AG10803 (cell line): ENCODE measurements at regions not wholly inside any gene's neighbourhood (a gene's known extent, or its start where the extent isn't known, plus 50 kb on each side); places are given as distances from the start of the nearest gene placed in this dataset.

Experiments used
- DNase-seq: peaks from one replicate; pipeline ENCODE4 v3.0.0; 2010; ENCODE audit warnings: low read depth
- H3K4me3 ChIP-seq: 2 replicates; pipeline ENCODE4 v1.5.1; 2011; ENCODE audit warnings: mild to moderate bottlenecking, low read length, control low read depth
- CTCF ChIP-seq: conservative IDR thresholded peaks from 2 replicates; pipeline ENCODE4 v1.5.1; 2011; ENCODE audit warnings: mild to moderate bottlenecking, low read length, control low read depth, inconsistent platforms

DNA sequence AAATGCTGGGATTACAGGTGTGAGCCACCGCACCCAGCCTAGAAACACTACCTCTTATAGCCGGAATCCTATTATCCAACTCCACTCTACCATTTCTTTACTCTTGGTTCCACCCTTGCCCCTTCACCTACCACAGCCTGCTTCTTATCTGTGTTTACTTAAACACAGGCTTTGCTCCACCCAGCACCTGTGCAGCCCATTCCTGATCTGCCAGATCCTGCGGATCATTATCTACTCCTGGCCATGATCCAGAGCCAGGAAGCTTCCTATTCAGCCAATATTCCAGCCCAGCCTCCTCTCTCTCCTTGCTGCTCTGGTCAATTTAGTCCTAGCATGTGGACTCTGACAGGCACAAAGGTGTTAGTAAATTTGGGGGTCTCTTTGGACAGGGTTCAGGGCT, 98.8 kb upstream of the MED13 start:
- TF ChIP-seq CTCF = no peak
- DNase-seq = no peak
- H3K4me3 ChIP-seq = no peak overlapping the region

DNA sequence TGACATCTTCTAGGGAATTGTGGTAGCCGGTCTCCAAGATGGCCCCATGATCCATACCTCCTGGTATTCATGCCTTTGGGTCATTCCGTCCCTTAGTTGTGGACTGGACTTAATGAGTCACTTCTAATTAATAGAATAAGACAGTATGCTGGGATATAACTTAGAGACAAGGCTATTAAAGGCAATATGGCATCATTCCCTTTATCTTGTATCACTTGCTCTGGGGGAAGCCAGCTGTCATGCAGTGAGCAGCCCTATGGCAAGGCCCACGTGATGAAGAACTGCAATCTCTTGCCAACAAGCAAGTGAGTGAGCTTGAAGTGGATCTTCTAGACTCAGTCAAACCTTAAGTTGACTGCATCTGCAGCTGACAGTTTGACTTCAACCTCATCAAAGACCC, 97.8 kb upstream of the MED13 start:
- no peak overlapping the region for H3K4me3 ChIP-seq
- TF ChIP-seq CTCF = no peak
- DNase-seq = no peak

- DNase-seq = no peak
- TF ChIP-seq CTCF = no peak
- H3K4me3 ChIP-seq = no peak overlapping the region
Measured at GRCh38 chr17:62161405-62162148, 96.5 kb upstream of the MED13 start.

DNA sequence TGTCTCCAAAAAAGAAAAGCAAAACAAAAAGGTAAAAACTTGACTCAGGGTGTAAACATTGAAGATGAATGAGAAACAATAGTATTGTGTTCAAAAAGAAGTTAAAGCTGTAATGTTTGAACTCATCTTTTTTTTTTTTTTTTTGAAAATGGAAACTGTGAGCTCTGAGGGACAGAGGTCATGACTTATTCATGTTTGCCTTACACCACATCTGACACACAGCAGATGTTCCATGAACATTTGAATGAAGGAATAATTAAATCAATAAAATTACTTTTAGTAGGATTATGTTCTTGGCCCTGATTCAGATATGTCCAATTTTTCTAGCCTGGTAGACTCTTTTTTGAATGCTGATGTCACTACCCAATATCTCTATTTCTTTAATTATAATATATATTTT, 95.7 kb upstream of the MED13 start:
- no peak for TF ChIP-seq CTCF
- DNase-seq = no peak
- no peak overlapping the region for H3K4me3 ChIP-seq

DNA sequence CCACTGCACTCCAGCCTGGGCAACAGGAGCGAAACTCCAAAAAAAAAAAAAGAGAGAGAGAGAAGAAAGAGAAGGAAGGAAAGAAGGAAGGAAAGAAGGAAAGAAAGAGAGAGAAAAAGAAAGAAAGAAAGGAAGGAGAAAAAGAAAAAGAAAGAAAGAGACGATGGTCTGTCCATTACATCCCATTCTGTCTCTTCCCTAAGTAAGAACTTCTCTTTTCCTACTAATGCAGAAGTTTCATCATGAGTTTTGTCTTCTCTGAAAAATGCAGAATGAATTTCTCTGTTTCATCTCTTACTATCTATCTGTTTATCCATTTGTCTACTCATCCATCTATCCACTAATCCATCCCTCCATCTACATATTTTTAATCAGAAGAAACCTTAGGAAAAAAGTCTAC, 94.9 kb upstream of the MED13 start:
- no peak for DNase-seq
- no peak for TF ChIP-seq CTCF
- no peak overlapping the region for H3K4me3 ChIP-seq

- no peak overlapping the region for H3K4me3 ChIP-seq
- TF ChIP-seq CTCF = no peak
- DNase-seq = no peak
Measured at GRCh38 chr17:62156949-62157348, 91.9 kb upstream of the MED13 start.

DNA sequence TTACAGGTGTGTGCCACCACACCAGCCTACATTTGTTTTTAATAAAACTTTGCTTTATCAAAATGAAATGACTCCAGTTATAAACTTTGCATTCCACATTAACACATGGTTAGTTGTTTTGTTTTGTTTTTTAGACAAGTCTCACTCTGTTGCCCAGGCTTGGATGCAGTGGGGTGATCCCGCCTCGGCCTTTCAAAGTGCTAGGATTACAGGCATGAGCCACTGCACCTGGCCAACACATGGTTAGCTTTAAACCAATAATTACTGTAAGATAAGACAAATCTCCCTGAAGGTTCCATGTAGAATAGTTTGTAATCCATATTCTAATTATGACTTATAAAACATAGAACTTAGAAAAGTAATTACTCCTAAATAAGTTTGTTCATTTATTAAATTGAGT, 89.8 kb upstream of the MED13 start:
- H3K4me3 ChIP-seq = no peak overlapping the region

More for the DNA sequence above, 89.8 kb upstream of the MED13 start:
- no peak for DNase-seq
- TF ChIP-seq CTCF = no peak
